ENCODE measurements at regions not wholly inside any gene's neighbourhood (a gene's known extent, or its start where the extent isn't known, plus 50 kb on each side); places are given as distances from the start of the nearest gene placed in this dataset.
"Not testable (repeated sequence)": the region's sequence is repeated elsewhere in the genome, so short reads cannot be mapped to it uniquely, and the experiment has no call there.

GRCh38 chr7:17411922-17412321 lies 113.5 kb downstream of the AHR start:
- Histone ChIP-seq H3K36me3 (replicated peaks in 1 of 2; ENCODE audit: insufficient read depth in 1 of 2, low read depth in 2 of 2) (no peaks in the 10 kb centered on the region), H3K9me3 (no peaks in the 10 kb centered on the region), H3K4me3 (no peak overlapping the region), H3K4me1 (no peaks in the 10 kb centered on the region), H3K27ac (no peak overlapping the region), H3K27me3 (no peaks in the 10 kb centered on the region)
- intact Hi-C loops (cut with DNase I), result no loop called here
- ATAC-seq (no peak), DNase-seq (no peak)
- TF ChIP-seq POLR2A (IDR thresholded peaks at IDR 0.05) (no peak), CTCF (IDR thresholded peaks at IDR 0.05) (no peak)
- 63 to 74% methylated on average over 3 of the region's 3 CpGs for WGBS, 2 donors

- H3K4me1 ChIP-seq, result no peaks in the 10 kb centered on the region
- H3K27me3 ChIP-seq, result no peaks in the 10 kb centered on the region
- H3K4me3 ChIP-seq, result no peak overlapping the region
- no peak overlapping the region for H3K27ac ChIP-seq
- DNase-seq (no peak), ATAC-seq (no peak)
- TF ChIP-seq POLR2A (IDR thresholded peaks at IDR 0.05), result no peak
- TF ChIP-seq CTCF (IDR thresholded peaks at IDR 0.05), result no peak
- no peaks in the 10 kb centered on the region for H3K9me3 ChIP-seq
- WGBS, 2 donors, result 67 to 80% methylated on average over 1 of the region's 1 CpG
- H3K36me3 ChIP-seq (replicated peaks in 1 of 2; ENCODE audit: insufficient read depth in 1 of 2, low read depth in 2 of 2), result no peaks in the 10 kb centered on the region
- intact Hi-C loops (cut with DNase I), result no loop called here
Measured at GRCh38 chr7:17412883-17413282, 114.4 kb downstream of the AHR start.

- ATAC-seq, result no peak
- H3K9me3 ChIP-seq, result no peaks in the 10 kb centered on the region
- WGBS, 2 donors, result 89 to 90% methylated on average over 2 of the region's 2 CpGs
- no peaks in the 10 kb centered on the region for H3K36me3 ChIP-seq (replicated peaks in 1 of 2; ENCODE audit: insufficient read depth in 1 of 2, low read depth in 2 of 2)
- no peak overlapping the region for H3K4me3 ChIP-seq
- no peak overlapping the region for H3K27ac ChIP-seq
- no peak for TF ChIP-seq POLR2A (IDR thresholded peaks at IDR 0.05)
- TF ChIP-seq CTCF (IDR thresholded peaks at IDR 0.05), result no peak
- intact Hi-C loops (cut with DNase I), result no loop called here
- H3K4me1 ChIP-seq, result no peaks in the 10 kb centered on the region
- no peaks in the 10 kb centered on the region for H3K27me3 ChIP-seq
- DNase-seq, result no peak
Measured at GRCh38 chr7:17415955-17416354, 117.5 kb downstream of the AHR start.

- H3K4me3 ChIP-seq; DNase-seq; H3K9me3 ChIP-seq; H3K36me3 ChIP-seq (replicated peaks in 1 of 2; ENCODE audit: insufficient read depth in 1 of 2, low read depth in 2 of 2); H3K4me1 ChIP-seq; H3K27ac ChIP-seq; ATAC-seq; intact Hi-C loops (cut with DNase I); H3K27me3 ChIP-seq: not testable (repeated sequence)
- WGBS, 2 donors, result 77 to 78% methylated on average over 7 of the region's 7 CpGs
Measured at GRCh38 chr7:17420308-17421015, 122.0 kb downstream of the AHR start.

- H3K27me3 ChIP-seq, result no peaks in the 10 kb centered on the region
- ATAC-seq (no peak), DNase-seq (no peak)
- no peaks in the 10 kb centered on the region for H3K4me1 ChIP-seq
- intact Hi-C loops (cut with DNase I), result no loop called here
- TF ChIP-seq POLR2A (IDR thresholded peaks at IDR 0.05) (no peak), CTCF (IDR thresholded peaks at IDR 0.05) (no peak)
- H3K4me3 ChIP-seq, result no peak overlapping the region
- H3K27ac ChIP-seq, result no peak overlapping the region
- H3K36me3 ChIP-seq (replicated peaks in 1 of 2; ENCODE audit: insufficient read depth in 1 of 2, low read depth in 2 of 2), result no peaks in the 10 kb centered on the region
- 58 to 61% methylated on average over 4 of the region's 4 CpGs for WGBS, 2 donors
- no peaks in the 10 kb centered on the region for H3K9me3 ChIP-seq
Measured at GRCh38 chr7:17421941-17422340, 123.5 kb downstream of the AHR start.
